WERI-Rb-1 (cell line): ENCODE measurements at regions not wholly inside any gene's neighbourhood (a gene's known extent, or its start where the extent isn't known, plus 50 kb on each side); places are given as distances from the start of the nearest gene placed in this dataset.

Experiments
- DNase-seq: peaks from one replicate; pipeline ENCODE4 v3.0.0-alpha.2; 2020
- H3K27ac ChIP-seq: fragments of 250-450 bp; sonication (Bioruptor Pico); 2 replicates; pipeline ENCODE4 v1.5.1; 2020; ENCODE audit warnings: mild to moderate bottlenecking, moderate library complexity
- H3K27me3 ChIP-seq: fragments of 250-450 bp; sonication (Bioruptor Pico); 2 replicates; pipeline ENCODE4 v1.5.1; 2021; ENCODE audit warnings: mild to moderate bottlenecking, low read depth, moderate library complexity; ENCODE audit not compliant: insufficient read depth, severe bottlenecking
- H3K36me3 ChIP-seq: fragments of 250-450 bp; sonication (Bioruptor Pico); 2 replicates; pipeline ENCODE4 v1.5.1; 2020; ENCODE audit warnings: mild to moderate bottlenecking, moderate library complexity
- H3K4me3 ChIP-seq: 2 replicates; pipeline ENCODE4 v1.5.1; 2011; ENCODE audit warnings: low read depth, mild to moderate bottlenecking, control low read depth, low read length
- H3K9me3 ChIP-seq: fragments of 250-450 bp; sonication (Bioruptor Pico); 2 replicates; pipeline ENCODE4 v1.5.1; 2021; ENCODE audit warnings: mild to moderate bottlenecking, moderate library complexity; ENCODE audit not compliant: severe bottlenecking
- CTCF ChIP-seq: IDR thresholded peaks from 2 replicates; pipeline ENCODE4 v1.5.1; 2011; ENCODE audit warnings: low read depth, mild to moderate bottlenecking, control low read depth, inconsistent platforms, low read length

- H3K27me3 ChIP-seq, result no peaks in the 10 kb centered on the region
- no peak for TF ChIP-seq CTCF
- no peaks in the 10 kb centered on the region for H3K9me3 ChIP-seq
- no peak overlapping the region for H3K4me3 ChIP-seq
- DNase-seq, result no peak
- no peaks in the 10 kb centered on the region for H3K36me3 ChIP-seq
- no peak overlapping the region for H3K27ac ChIP-seq
Observed at GRCh38 chr11:92794783-92795182, 174.7 kb upstream of the MTNR1B start.

GRCh38 chr11:92796744-92797143 is 172.7 kb upstream of the MTNR1B start:
- Histone ChIP-seq H3K4me3 (no peak overlapping the region), H3K36me3 (no peaks in the 10 kb centered on the region)
- TF ChIP-seq CTCF, result no peak

GRCh38 chr11:92797874-92798273 is 171.6 kb upstream of the MTNR1B start:
- H3K36me3 ChIP-seq, result no peaks in the 10 kb centered on the region
- no peak for TF ChIP-seq CTCF
- no peak for DNase-seq

More at GRCh38 chr11:92796744-92797143, 172.7 kb upstream of the MTNR1B start:
- Histone ChIP-seq H3K27me3 (no peaks in the 10 kb centered on the region), H3K27ac (no peak overlapping the region), H3K9me3 (no peaks in the 10 kb centered on the region)
- no peak for DNase-seq

GRCh38 chr11:92801685-92802084 is 167.8 kb upstream of the MTNR1B start:
- Histone ChIP-seq H3K9me3 (no peaks in the 10 kb centered on the region), H3K27me3 (no peaks in the 10 kb centered on the region), H3K27ac (no peak overlapping the region), H3K4me3 (no peak overlapping the region), H3K36me3 (no peaks in the 10 kb centered on the region)
- no peak for TF ChIP-seq CTCF
- DNase-seq, result no peak

More at GRCh38 chr11:92797874-92798273, 171.6 kb upstream of the MTNR1B start:
- H3K27me3 ChIP-seq, result no peaks in the 10 kb centered on the region
- no peak overlapping the region for H3K4me3 ChIP-seq
- no peaks in the 10 kb centered on the region for H3K9me3 ChIP-seq
- H3K27ac ChIP-seq, result no peak overlapping the region

GRCh38 chr11:92802644-92803043 is 166.8 kb upstream of the MTNR1B start:
- no peaks in the 10 kb centered on the region for H3K9me3 ChIP-seq
- no peak overlapping the region for H3K4me3 ChIP-seq
- no peak for DNase-seq
- no peaks in the 10 kb centered on the region for H3K27me3 ChIP-seq
- H3K27ac ChIP-seq, result no peak overlapping the region
- TF ChIP-seq CTCF, result no peak
- no peaks in the 10 kb centered on the region for H3K36me3 ChIP-seq

GRCh38 chr11:92803391-92803790 is 166.1 kb upstream of the MTNR1B start:
- no peak for DNase-seq
- Histone ChIP-seq H3K27ac (no peak overlapping the region), H3K27me3 (no peaks in the 10 kb centered on the region), H3K4me3 (no peak overlapping the region), H3K9me3 (no peaks in the 10 kb centered on the region), H3K36me3 (no peaks in the 10 kb centered on the region)
- no peak for TF ChIP-seq CTCF
